ENCODE measurements at regions not wholly inside any gene's neighbourhood (a gene's known extent, or its start where the extent isn't known, plus 50 kb on each side); places are given as distances from the start of the nearest gene placed in this dataset.
"Not testable (repeated sequence)": the region's sequence is repeated elsewhere in the genome, so short reads cannot be mapped to it uniquely, and the experiment has no call there.

DNA sequence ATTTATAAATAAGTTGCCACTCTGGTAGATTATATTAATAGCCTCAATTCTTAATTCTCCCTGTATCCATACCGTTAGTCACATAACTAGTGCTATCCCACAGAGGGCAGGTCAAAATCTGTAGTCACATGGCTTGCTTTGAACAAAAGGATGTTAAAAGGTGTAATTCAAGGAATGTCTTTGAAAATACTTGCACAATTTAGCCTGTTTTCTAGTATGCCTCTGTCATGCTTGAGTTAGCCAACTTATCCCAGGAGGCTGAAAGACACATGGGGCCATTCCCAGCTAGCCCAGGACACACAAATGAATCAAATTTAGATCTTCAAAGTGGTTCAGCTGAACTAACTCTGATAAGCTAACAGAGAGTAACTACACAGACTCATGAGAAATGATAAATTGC is 758.5 kb upstream of the NEGR1 start:
- DNase-seq, result no peak

- no peak for DNase-seq
These were observed 751.9 kb upstream of the NEGR1 start for GRCh38 chr1:73034271-73034670.

- no peak for DNase-seq
These were observed 751.3 kb upstream of the NEGR1 start for GRCh38 chr1:73033640-73034039.

DNA sequence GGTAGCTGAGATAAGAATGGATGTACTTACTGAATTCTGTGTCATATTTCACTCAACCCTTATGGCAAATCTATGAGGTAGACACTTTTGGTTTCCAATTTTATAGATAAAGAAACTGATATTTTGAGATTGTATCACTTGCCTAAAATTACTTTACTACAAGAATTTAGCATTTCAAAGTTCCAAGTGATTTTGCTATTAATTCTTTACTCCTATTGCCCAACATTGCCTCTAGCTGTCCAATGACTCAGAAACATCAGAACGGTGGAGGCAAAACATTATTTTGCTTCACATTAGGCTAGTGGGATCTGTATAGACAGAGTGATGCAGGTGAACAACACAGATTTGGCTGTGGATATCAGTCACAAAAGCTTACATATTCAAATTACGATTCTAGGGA is 747.2 kb upstream of the NEGR1 start:
- no peak for DNase-seq

DNA sequence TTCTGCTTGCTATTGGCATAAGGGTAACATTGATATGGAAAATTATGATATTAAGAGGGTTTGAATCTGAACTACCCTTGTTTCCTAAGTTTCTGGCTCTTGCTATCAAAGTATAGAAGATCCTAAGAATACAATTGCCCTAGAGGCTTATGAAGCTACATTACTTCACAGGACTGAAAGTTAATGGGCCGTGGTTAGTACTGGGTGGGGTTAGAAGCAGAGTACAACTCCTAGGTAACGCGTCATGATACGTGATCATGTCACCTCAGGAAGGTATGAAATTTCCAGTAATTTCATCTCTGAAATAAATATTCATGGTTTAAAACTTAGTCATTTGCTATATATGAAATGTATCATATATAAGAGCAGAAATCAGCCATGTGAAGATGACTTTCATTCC is 743.8 kb upstream of the NEGR1 start:
- DNase-seq, result no peak

- no peak for DNase-seq
These were observed 727.6 kb upstream of the NEGR1 start for GRCh38 chr1:73009938-73010337.

DNA sequence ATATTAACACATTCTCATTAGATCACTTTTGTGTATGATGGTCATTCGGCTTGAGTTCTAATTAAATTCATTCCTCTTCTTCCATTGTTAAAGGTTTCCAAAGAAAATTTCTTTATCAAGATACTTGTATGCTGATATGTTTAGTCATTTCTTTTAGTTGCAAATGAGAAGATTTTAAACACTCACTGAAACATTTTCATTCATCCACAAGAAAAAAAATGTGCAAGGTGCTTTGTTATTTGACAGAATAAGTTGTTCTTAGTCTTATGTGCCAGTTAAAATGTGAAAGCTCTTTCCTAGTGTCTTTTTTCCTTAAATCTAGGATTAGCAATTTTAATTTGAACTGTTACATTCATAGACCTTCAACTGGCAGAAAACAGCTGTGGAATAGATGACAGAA is 727.0 kb upstream of the NEGR1 start:
- DNase-seq, result no peak

DNA sequence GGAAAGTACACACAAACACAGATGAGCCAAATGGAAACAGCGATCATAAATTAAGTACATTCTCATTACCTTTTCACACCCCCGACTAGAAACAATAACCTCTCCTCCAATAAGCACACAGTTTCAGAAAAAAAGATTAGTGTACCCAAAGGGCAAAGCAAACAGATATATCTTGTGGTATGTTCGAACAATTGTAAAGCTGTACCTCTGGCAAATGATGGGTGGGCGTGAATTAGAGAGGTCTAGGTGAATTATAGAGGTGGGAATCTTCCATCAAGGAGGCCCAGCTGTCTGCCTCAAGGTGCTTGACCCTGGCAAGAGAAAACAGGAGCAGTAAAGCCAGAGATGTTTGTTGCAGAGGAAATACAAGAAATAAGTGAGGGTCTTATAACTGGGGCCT is 715.3 kb upstream of the NEGR1 start:
- DNase-seq, result no peak

GRCh38 chr1:72997041-72997440 is 714.7 kb upstream of the NEGR1 start:
- no peak for DNase-seq

DNA sequence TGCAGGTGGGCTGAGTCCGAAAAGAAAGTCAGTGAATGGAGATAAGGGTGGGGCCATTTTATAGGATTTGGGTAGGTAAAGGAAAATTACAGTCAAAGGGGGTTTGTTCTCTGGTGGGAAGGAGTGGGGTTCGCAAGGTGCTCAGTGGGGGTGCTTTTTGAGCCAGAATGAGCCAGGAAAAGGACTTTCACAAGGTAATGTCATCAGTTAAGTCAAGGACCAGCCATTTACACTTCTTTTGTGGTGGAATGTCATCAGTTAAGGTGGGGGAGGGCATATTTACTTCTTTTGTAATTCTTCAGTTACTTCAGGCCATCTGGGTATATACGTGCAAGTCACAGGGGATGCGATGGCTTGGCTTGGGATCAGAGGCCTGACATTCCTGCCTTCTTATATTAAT is 705.5 kb upstream of the NEGR1 start:
- not testable (repeated sequence) for DNase-seq

GRCh38 chr1:72986591-72987290 is 704.4 kb upstream of the NEGR1 start:
- DNase-seq, result no peak

DNA sequence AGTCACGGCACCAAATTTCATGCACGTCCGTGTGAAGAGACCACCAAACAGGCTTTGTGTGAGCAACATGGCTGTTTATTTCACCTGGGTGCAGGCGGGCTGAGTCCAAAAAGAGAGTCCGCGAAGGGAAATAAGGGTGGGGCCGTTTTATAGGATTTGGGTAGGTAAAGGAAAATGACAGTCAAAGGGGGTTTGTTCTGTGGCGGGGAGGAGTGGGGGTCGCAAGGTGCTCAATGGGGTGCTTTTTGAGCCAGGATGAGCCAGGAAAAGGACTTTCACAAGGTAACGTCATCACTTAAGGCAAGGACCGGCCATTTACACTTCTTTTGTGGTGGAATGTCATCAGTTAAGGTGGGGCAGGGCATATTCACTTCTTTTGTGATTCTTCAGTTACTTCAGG is 702.7 kb upstream of the NEGR1 start:
- DNase-seq, result not testable (repeated sequence)

DNA sequence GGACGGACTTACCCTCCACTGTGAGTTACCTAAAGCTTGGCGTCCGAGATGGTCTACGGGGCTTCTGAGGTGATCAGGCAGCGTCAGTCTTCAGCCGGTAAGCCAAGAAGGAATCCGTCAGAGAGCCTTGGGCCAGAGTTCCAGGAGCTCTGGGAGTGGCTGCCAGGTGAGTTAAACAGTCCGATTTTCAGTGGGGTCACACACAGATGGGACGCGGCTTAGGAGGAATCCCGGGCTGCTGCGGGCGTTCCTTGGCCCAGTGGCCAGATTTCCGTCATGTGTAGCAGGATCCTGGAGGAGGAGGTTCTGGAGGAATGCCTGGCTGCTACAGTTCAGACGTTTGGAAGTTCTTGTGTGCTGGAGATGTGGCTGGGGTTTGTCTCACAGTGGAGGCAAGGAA is 700.7 kb upstream of the NEGR1 start:
- DNase-seq, result not testable (repeated sequence)

DNA sequence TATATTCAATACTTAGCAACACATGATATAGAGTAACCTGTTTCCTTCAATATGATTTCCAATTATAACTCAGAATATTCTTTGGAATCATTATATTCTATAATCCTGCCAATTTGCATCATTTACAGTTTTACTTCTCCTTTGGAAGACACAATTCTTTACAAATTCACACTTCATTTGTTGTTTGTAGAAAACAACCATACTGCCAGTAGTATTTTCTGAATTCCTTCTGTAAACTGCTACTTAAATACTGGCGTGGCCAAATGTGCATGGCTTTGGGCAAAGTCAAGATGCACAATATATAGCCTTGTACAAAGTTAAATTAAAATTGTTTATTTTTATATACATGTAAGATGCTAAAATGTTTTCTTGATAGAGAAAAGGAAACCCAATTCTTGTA is 687.1 kb upstream of the NEGR1 start:
- DNase-seq, result no peak

DNA sequence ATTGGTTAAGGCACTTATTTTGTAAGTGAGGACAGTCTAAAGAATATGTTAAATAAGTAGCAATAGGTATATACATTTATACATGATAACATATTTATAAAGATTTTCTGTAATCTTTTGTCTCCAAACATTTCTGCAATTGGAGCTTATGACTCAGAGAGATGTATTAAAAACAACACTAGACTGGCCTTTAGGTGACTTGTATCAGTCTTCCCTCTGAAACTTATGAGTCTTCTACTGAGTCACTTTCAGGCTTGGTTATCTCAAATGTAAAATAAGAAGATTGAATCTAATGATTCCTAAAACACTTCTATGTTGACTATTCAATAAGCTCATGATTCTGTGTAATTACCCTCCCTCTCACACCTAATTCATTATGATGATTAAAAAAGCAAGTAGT is 672.6 kb upstream of the NEGR1 start:
- no peak for DNase-seq

- DNase-seq, result not testable (repeated sequence)
These were observed 668.6 kb upstream of the NEGR1 start for GRCh38 chr1:72950900-72951299.

GRCh38 chr1:72946903-72947499 is 664.7 kb upstream of the NEGR1 start:
- DNase-seq, result no peak

GRCh38 chr1:72942008-72942407 is 659.7 kb upstream of the NEGR1 start:
- no peak for DNase-seq

- no peak for DNase-seq
These were observed 656.1 kb upstream of the NEGR1 start for GRCh38 chr1:72938408-72938807.

- no peak for DNase-seq
These were observed 655.6 kb upstream of the NEGR1 start for GRCh38 chr1:72937905-72938304.

GRCh38 chr1:72936942-72937341 is 654.6 kb upstream of the NEGR1 start:
- no peak for DNase-seq

- DNase-seq, result no peak
These were observed 653.9 kb upstream of the NEGR1 start for GRCh38 chr1:72936151-72936740.

GRCh38 chr1:72932025-72932424 is 649.7 kb upstream of the NEGR1 start:
- no peak for DNase-seq

DNA sequence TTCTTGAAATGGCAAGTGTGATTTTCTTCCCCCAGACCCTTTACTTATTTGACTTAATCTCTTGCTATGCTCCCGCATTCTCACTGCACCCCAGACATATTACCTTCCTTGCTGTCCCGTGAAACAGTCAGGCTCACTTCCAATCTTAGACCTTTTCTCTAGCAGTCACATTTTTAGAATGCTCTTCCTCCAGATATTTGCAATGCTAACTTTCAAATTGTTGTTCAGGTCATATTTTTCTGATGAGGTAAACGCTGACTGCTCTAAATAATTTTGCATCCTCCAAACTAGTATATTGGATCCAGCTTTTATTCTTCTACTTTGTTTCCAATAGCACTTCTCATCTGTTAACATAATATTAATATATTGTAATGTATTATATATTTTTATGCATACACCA is 648.2 kb upstream of the NEGR1 start:
- DNase-seq, result no peak

- no peak for DNase-seq
These were observed 636.6 kb upstream of the NEGR1 start for GRCh38 chr1:72918940-72919339.

All from NCI-H1092 (cell line).